ENCODE measurements at regions not wholly inside any gene's neighbourhood (a gene's known extent, or its start where the extent isn't known, plus 50 kb on each side); places are given as distances from the start of the nearest gene placed in this dataset.
"Not testable (repeated sequence)": the region's sequence is repeated elsewhere in the genome, so short reads cannot be mapped to it uniquely, and the experiment has no call there.

DNA sequence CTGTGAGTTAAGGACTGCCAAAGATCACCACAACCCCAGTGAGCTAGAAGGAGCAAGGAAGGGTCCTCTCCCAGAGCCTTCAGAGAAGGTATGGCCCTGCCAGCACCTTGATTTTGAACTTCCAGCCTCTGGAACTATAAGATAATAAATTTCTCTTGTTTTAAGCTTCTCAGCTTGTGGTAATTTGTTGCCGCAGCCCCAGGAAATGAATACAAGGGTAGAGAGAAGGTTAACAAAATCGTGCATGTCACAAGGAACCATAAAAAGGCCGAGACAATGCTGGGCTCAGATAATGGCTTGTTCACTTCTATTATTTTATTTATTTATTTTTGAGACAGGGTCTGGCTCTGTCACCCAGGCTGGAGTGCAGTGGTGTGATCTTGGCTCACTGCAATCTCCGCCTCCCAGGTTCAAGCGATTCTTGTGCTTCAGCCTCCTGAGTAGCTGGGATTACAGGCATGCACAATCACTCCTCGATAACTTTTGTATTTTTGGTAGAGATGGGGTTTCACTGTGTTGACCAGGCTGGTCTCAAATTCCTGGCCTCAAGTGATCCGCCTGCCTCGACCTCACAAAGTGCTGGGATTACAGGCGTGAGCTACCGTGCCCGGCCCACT, 71.5 kb downstream of the WSB1 start:
- not testable (repeated sequence) for DNase-seq

DNA sequence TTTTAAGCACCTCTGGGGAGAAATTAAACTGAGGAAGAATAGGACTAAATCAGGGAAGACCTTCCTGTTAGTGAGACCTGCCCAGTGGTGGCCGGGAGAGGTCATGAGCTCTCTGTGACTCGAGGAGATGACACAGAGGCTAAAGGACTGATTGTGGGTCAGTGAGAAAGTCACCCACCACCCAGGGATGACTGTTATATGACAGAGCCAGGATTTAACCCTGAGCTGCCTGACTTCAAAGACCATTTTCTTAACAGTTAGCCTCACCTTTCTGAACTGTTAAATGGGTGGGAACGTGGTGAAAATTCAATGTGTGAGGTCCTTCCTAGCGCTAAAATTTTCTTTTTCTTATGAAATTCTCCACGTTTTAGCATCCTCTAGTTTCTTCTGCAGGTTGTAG, 72.5 kb downstream of the WSB1 start:
- DNase-seq = no peak

DNA sequence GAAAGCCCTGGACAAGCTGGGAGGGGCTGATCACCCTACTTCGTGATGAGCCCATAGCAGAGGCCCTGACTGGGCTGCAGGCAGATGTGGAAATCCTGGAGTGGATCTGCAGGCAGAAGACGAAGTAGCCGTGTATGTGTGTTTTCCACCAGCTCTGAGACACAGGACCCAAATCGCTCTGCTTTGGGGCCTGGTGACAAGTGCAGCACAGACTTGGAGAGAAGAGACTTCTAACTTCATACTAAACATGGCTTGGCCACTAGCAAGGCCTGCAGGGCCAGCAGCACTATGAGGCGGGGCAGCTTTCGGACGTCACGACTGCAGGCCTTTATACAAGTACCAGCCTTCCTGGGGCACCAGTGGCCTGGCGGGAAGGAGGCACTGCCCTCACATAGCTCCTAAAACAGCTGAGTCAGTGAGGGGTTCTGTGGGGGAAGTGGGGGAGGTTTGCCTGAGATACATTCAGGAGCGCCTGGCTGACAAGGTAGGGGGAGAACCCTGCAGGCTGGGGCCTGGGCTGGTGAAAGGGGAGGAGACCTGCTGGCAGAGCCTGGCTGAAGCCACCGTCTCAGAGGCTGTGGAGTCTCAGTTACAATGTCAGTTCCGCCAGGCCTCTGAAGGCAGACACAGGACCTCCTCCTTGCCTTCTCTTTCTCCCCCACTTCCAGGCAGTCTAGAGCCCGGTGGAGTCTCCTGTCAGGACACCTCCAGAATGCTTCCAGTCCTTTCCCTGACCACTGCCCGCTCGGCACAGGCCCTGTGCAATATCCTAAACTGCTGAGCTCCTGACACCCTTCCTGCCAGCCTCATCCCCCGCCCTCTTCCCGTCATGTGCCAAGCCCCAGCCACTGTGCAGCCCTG, 73.4 kb downstream of the WSB1 start:
- no peak for DNase-seq

DNA sequence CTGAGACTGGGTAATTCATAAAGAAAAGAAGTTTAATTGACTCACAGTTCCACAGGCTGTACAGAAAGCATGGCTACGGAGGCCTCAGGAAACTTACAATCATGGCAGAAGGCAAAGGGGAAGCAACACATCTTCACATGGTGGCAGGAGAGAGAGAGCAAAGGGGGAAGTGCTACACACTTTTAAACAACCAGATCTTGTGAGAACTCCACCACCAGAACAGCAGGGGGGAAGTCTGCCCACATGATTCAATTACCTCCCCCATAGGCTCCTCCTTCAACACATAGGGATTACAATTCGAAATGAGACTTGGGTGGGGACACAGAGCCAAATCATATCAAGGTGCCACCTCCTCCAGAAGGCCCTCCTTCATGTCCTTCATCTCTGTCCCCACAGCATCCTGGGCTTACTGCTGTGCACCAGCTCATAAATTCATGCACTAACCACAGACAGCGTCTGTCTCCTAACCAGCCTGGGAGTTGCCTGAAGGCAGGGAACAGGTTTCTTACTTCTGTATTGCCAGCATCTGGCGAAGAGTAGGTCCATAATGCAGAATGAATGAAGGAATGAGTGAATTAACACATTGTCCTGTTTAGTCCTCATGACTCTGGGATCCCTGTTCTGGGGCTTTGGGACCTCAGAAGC, 74.4 kb downstream of the WSB1 start:
- DNase-seq = no peak

DNA sequence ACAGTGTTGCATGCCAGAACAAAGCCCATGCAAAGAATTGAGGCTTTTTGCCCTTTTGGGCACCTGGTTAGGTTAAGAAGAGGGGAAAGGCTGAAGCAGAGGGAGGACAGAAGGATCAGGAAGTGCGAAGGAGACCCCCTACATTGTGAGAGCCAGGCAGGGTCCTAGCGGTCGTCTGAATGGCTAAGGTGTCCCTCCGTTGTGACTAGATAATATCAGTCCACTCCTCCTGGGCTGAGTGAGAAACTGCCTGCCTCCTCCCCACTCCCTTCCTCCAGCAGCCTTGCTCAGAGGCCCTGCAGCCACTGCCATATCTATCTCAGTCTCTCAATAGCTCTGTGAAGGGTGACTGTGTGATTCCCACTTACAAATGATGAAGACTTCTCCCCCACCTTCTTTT, 75.1 kb downstream of the WSB1 start:
- no peak for DNase-seq

DNA sequence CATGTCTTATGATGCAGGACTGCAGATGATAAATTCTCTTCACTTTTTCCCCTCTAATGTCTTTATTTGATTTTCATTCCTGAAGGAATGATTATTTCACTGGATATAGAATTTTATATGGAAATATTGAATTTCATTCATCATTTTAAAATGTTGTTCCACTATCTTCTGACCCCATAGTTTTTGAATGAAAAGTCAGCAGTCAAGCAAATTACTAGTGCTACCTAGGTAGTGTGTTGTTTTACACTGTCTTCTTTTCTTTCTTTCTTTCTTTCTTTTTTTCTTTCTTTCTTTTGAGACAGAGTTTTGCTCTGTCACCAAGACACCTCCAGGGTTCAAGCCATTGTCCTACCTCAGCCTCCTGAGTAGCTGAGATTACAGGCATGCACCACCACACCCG, 76.9 kb downstream of the WSB1 start:
- DNase-seq = no peak

DNA sequence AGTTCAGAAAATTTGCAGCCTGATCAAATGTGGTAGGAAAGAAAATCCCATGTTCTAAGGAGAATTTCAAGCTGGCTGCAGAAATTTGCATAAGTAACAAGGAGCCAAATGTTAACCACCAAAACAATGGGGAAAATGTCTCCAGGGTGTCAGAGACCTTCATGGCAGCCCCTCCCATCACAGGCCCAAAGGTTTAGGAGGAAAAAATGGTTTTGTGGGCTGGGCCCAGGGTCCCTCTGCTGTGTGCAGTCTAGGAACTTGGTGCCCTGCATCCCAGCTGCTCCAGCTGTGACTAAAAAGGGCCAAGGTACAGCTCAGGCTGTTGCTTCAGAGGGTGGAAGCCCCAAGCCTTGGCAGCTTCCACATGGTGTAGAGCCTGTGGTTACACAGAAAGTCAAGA, 79.8 kb downstream of the WSB1 start:
- not testable (repeated sequence) for DNase-seq

DNA sequence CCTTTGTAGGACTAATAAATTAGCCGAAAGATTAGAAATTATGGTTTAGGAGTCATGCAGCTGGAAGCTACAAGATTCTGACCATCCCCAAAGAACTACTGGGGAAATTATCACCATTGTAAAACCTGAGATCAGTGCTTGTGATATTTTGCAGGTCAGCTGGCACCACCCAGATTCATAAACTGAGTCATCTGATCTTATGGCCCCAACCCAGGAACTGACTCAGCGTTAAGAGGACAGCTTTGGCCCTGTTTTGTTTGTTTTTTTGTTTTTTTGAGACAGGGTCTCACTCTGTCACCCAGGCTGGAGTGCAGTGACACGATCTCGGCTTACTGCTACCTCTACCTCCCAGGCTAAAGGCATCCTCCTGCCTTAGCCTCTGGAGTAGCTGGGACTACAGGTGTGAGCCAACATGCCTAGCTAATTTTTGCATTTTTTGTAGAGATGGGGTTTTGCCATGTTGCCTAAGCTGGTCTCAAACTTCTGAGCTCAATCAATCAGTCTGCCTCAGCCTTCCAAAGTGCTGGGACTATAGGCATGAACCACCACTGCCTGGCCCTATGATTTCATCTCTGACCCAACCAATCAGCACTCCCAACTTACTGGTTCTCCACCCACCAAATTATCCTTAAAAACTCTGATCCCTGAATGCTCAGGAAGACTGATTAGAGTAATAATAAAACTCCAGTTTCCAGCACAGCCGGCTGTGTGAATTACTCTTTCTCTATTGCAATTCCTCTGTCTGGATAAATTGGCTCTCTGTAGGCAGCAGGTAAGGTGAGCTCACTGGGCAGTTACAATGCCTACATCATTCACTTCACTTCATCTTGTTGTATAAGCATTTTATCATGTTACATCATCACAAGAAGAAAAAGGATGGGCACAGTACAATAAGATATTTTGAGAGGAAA, 79.4 kb upstream of the KSR1 start:
- DNase-seq = no peak

DNA sequence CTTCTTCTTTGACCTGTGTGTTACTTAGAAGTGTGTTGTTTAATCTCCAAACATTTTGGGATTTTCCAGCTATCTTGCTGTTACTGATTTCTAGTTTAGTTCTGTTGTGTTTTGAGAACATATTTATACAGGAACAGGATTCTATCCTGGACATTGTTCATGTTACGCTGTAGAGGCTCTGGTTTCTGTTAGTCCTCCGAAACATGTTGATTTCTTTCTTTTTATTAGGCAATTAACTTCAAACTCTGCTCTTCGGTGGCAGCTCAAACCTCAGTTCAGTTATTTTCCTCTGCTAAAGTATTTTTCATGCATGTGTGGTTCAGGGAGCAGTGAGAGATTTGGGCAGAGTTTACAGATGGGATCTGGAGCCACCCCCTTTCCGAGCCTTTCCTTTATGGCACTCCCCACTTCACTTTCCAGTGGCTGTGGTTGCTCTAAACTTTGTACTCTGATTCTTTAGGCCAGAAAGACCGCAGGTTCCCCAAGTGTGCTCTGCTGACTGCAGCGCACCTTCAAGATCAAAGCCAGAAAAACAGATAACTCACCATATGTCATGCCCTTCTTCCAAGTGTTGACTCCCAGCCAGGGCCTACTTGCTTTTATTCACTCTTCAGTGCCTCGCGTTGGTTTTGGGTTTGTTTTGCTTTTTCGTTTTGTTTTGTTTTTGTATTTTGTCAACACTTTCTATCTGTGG, 77.6 kb upstream of the KSR1 start:
- DNase-seq = no peak

DNA sequence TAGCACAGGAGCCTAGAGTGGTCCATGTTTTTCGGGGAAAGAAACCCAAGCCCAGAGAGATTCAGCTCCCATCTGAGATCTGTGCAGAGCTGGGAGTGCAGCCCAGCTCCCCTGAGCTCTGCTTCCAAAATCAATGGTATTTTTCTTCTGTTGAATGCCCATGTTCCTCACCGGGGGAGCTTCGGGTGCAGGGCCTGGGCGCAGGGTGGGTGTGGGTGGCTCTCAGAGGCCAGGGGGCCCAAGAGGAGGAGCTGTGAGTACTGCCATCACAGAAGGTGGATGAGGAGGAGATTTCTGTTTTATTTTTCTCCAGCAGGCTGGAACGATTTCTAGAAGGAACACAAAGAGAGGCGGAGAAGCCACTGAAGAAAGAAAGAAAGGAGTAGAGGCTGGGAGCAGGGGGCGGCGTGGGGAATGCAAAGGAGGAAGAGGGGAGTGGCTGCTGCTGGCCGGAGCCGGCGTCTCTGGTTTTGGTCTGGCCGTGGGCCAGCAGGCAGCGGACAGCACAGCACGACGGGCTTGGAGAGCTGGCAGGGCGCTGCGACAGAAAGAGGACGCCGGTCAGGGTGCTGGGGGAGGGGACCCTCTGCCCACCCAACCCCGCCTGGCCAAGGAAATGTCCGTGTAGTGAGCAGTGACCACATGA, 76.2 kb upstream of the KSR1 start:
- DNase-seq = no peak

DNA sequence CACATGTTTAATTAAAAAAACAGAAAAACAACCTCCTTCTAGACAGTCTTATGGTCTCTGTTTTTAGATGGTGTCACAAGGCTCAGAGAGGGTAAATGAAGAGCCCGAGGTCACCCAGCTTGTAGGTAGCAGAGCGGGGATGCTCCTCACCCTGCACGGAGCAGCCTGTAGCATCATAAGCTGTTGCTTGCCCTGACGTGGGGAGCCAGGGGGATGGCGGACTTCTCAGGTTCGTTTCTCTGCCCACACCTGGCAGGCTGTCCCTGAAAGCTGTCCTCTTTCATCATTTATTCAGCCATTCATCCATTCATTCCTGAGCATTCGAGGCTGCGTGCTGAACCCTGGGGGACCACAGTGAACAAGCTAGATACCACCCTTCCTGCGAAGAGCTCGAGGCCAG, 75.7 kb upstream of the KSR1 start:
- DNase-seq = no peak

DNA sequence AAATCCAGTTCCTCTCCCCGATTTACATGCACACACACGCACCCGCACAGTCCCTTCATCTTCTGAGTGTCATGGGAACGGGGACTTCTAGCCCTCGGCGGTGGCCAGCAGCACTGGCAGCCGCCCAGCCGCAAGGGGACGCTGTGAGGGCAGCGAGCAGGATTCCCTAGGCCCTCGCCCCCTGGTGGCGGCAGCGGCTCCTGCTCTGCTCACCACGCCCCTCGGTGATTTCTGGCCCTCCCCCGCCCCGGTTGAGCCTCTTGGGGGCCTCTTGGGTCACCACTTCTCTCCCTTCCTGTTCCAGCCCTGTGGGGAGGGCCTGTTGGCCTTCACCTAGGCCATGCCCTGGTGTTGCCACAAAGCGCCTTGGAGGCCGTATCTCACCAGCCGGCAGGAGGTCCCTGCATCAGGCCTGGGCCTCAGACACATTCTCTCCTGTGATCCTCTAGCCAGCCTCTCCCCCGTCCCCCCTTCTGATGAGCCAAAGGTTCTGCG, 75.2 kb upstream of the KSR1 start:
- DNase-seq = peak; percentile 93

DNA sequence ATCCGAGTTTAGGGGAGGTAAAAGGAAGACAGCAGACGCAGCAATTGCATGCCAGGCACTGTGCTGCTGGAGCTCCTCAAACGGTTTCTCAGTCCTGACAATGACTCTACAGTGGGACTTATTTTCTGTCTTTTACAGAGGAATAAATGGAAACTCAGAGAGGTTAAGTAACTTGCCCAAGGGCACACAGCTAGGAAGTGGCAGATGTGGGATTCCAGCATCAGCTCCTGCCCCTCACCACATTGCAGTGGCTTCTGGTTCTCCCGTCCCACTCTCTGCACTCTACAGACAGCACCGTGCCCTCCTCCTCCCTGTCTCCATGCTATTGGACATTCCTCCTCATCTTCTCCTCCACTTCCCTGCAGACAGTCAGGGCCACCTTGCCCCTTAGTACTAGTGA, 74.2 kb upstream of the KSR1 start:
- DNase-seq = no peak

DNA sequence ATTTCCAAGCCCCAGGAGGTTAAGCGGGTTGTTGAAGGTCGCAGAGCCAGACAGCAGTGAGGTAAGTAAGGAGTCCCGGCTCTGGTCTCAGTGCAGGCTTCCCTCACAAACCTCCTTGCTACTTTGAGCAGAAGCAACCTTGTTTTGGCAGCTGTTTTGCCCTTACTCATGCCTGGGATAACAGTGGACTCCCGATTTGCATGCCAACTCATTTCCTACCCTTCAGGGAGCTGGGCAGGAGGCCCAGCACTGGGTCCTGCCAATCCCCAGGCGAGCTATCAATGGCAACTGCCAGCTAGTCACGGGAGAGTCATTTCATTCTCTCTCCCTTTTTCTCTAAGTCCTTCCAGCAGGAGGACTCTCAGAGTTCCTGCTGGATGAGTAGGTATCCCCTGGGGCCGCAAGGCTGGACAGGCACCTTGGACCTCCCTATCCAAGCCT, 72.0 kb upstream of the KSR1 start:
- DNase-seq = no peak

DNA sequence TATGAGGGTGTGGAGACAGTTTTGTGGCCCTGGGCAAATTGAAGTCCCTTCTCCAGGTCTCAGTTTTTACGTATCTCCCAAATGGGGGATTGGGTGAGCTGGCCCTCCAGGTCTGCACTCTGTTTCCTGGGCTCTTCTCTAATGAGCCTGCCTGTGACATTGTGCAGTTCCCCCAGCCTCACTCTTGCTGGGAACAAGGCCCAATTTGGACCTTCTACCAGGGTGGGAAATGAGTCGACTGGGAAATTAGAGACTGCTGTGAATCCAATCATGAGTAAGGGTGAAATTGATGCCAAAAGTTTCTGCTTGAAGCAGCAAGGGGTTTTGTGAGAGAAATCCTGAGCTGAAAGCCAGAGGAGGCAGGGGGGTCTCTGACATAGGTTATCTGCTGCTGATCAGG, 71.5 kb upstream of the KSR1 start:
- no peak for DNase-seq

DNA sequence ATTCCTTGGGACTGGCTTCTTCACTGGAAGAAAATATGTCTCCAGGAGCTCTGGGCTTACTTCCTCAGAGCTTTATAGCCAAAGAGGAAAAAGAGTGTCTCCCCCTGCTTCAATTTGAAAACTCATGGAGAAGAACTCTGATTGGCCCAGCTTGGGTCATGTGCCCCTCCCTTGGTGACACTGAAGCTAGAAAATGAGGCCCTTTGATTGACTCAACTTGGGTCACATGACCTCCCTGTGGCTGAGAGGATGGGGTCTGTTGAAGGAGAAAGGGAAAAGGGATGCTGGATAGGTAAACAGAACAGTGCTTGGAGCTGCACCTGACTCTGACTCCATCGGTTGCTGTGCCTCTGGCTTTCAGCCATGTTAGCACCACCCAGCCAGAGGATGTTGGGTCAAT, 70.6 kb upstream of the KSR1 start:
- no peak for DNase-seq

DNA sequence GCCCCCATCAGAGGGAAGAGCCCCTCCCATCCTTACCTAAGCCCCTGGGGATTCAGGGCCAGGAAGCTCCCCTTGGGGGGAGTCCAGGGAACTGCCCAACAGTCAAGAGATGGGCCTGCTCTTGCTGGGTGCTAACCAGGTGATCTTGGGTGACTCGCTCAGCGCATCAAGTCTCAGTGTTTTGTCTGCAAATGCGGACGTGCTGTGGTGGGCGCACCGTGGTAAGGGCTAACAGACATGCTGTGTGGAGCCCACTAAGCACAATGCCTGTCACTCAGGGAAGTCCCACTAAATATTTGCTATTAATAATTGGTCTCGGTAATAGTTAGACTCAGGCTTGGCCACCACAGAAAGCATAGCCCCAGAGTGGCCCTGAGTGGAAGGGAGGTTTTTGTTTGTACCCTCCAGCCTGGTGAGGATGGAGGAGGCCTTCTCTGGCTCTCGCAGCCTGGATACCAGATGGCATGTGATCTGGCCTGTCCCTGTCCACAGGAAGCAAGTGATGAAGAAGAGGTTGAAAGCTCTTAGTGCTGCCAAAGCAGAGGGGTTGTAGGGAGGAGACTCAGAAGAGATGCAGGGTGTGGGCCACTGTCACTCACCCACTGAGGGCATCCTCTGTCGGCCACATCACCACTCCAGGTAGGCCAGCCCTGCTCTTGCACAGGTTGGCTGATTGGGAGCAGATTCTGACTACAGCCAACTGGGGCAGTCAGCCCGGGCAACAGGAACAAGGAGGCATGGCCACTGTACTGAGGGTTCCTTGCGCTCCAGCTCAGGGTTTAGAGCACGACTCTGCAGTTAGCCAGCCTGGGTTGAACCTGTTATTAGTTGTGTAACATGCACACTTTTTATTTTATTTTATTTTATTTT, 69.8 kb upstream of the KSR1 start:
- no peak for DNase-seq

DNA sequence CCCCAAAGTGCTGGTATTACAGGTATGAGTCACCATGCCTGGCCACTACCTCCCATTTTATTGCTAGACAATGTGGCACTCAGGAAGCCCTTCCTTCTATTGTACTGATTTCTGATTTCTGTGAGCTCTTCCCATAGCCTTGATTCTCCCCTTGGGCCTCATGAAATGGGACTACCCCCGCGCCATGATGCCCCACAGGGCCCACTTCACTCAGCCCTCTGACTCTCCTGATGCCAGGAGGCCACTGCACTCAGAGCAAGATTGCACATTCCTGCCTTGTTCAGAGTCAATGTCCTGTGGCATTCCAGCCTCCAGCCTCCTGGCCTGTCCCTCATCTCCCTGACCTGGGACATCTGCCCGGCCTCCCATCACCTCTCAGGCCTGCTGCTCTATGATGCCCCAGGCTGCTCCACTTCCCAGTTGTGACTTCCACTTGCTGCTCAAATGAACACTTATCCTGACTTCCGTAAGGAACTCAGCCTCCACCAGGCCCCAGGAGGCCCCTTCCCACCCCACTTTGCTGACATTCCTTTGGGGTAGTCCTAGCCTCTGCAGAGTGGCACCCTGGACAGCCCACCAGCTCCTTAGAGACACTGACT, 66.6 kb upstream of the KSR1 start:
- no peak for DNase-seq

DNA sequence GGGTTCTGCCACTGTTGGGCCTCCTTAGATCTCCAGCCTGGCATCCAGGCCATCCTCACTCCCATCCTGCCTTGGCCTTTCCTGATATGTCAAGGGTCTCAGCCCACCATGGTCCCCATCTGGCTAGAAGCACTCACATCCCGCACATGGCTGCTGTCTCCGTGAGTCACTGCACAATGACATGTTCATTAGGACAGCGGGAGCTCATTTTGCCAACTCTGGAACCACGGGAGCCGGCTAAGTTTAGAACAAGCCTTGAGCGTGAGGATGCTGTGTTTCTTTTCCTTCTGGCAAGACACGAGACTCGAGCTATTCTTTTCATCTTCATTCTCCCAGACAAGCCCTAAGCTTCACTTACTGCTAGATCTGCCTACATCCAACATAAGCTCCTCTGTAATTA, 65.7 kb upstream of the KSR1 start:
- DNase-seq = no peak

DNA sequence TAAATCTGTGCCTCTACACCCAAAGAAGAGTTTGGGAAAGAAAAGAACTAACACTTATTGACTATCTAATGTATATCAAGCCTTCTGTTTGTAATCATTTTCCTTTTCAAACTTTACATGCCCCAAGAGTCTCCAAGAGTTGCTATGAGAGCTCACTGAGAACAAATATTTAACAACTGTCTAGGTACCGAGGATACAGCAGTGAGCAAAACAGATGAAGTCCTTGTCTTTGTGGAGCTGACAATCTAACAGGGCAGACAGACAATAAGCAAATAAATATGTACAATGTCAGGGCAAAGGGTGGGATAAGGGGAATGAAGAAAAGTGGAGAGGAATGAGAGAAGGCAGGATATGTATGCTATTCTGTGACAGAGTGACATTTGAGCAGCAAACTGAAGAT, 64.8 kb upstream of the KSR1 start:
- no peak for DNase-seq

Data from stimulated activated CD8-positive, alpha-beta memory T cell treated with anti-CD3 and anti-CD28 coated beads, Interleukin-4, amount 100 ng/mL, for 48 hours (primary cell).